Osteoblast (primary cell): ENCODE measurements at regions not wholly inside any gene's neighbourhood (a gene's known extent, or its start where the extent isn't known, plus 50 kb on each side); places are given as distances from the start of the nearest gene placed in this dataset.

Experiments
- DNase-seq: peaks from one replicate; pipeline ENCODE4 v3.0.0; 2011; ENCODE audit warnings: low spot score, mixed read lengths; ENCODE audit not compliant: insufficient read length; ENCODE audit errors: missing footprints
- H2AFZ ChIP-seq: 2 replicates; pipeline ENCODE4 v1.6.0; 2011; ENCODE audit warnings: mild to moderate bottlenecking, low read length
- H3K27ac ChIP-seq: 2 replicates; pipeline ENCODE4 v1.5.1; 2011; ENCODE audit warnings: mild to moderate bottlenecking, low read depth, low read length, moderate library complexity
- H3K27me3 ChIP-seq: 2 replicates; pipeline ENCODE4 v1.6.0; 2012; ENCODE audit warnings: mild to moderate bottlenecking, control low read depth, inconsistent platforms, low read length, moderate library complexity; ENCODE audit not compliant: insufficient read depth
- H3K36me3 ChIP-seq: 2 replicates; pipeline ENCODE4 v1.5.1; 2011; ENCODE audit warnings: mild to moderate bottlenecking, low read length, control low read depth, moderate library complexity; ENCODE audit not compliant: insufficient read depth
- H3K4me1 ChIP-seq: 2 replicates; pipeline ENCODE4 v1.5.1; 2011; ENCODE audit warnings: mild to moderate bottlenecking, low read length, control low read depth, moderate library complexity; ENCODE audit not compliant: insufficient read depth
- H3K4me2 ChIP-seq: 2 replicates; pipeline ENCODE4 v1.6.0; 2011; ENCODE audit warnings: mild to moderate bottlenecking, low read length; ENCODE audit not compliant: insufficient read depth
- H3K4me3 ChIP-seq: fragments of 200-600 bp; sonication (generic); 3 replicates; pipeline ENCODE4 v1.5.1; 2012; ENCODE audit warnings: mild to moderate bottlenecking, low read length, inconsistent platforms; ENCODE audit not compliant: insufficient read depth
- H3K79me2 ChIP-seq: 2 replicates; pipeline ENCODE4 v1.6.0; 2012; ENCODE audit warnings: mild to moderate bottlenecking, low read length, control low read depth, inconsistent platforms; ENCODE audit not compliant: insufficient read depth
- H3K9me3 ChIP-seq: 2 replicates; pipeline ENCODE4 v1.5.1; 2011; ENCODE audit warnings: low read depth, low read length, control low read depth
- H4K20me1 ChIP-seq: 2 replicates; pipeline ENCODE4 v1.6.0; 2012; ENCODE audit warnings: mild to moderate bottlenecking, low read length, control low read depth; ENCODE audit not compliant: insufficient read depth
- CTCF ChIP-seq: IDR thresholded peaks from 2 replicates; pipeline ENCODE4 v1.5.1; 2011; ENCODE audit warnings: mild to moderate bottlenecking, low read depth, low read length, moderate library complexity; ENCODE audit errors: extremely low read depth

GRCh38 chr3:80676261-80676660, 908.5 kb upstream of the ROBO1 start:
- TF ChIP-seq CTCF: no peak
- Histone ChIP-seq H3K4me2 (no peak overlapping the region), H4K20me1 (no peaks in the 10 kb centered on the region), H3K4me1 (no peaks in the 10 kb centered on the region), H3K36me3 (no peaks in the 10 kb centered on the region), H3K9me3 (no peaks in the 10 kb centered on the region), H3K27me3 (no peaks in the 10 kb centered on the region), H2AFZ (no peak overlapping the region), H3K4me3 (no peak overlapping the region), H3K79me2 (no peaks in the 10 kb centered on the region), H3K27ac (no peak overlapping the region)
- DNase-seq: no peak

GRCh38 chr3:80675790-80676189, 908.0 kb upstream of the ROBO1 start:
- no peaks in the 10 kb centered on the region for H3K4me1 ChIP-seq
- no peak for TF ChIP-seq CTCF
- H3K4me3 ChIP-seq: no peak overlapping the region
- no peaks in the 10 kb centered on the region for H3K27me3 ChIP-seq
- H4K20me1 ChIP-seq: no peaks in the 10 kb centered on the region
- H3K36me3 ChIP-seq: no peaks in the 10 kb centered on the region
- DNase-seq: no peak
- no peak overlapping the region for H2AFZ ChIP-seq
- H3K27ac ChIP-seq: no peak overlapping the region
- H3K79me2 ChIP-seq: no peaks in the 10 kb centered on the region
- no peaks in the 10 kb centered on the region for H3K9me3 ChIP-seq
- H3K4me2 ChIP-seq: no peak overlapping the region

GRCh38 chr3:80668600-80669294, 900.9 kb upstream of the ROBO1 start:
- Histone ChIP-seq H3K36me3 (no peaks in the 10 kb centered on the region), H2AFZ (no peak overlapping the region), H3K79me2 (no peaks in the 10 kb centered on the region), H3K27ac (no peak overlapping the region), H3K9me3 (peaks cover 5% of the 10 kb centered on the region), H3K27me3 (no peaks in the 10 kb centered on the region), H3K4me2 (no peak overlapping the region), H3K4me1 (no peaks in the 10 kb centered on the region), H3K4me3 (no peak overlapping the region), H4K20me1 (no peaks in the 10 kb centered on the region)
- TF ChIP-seq CTCF: no peak
- DNase-seq: no peak

GRCh38 chr3:80668100-80668499, 900.3 kb upstream of the ROBO1 start:
- Histone ChIP-seq H3K27ac (no peak overlapping the region), H3K4me1 (no peaks in the 10 kb centered on the region), H3K9me3 (peaks cover 5% of the 10 kb centered on the region), H3K4me3 (no peak overlapping the region), H3K79me2 (no peaks in the 10 kb centered on the region), H4K20me1 (no peaks in the 10 kb centered on the region), H2AFZ (no peak overlapping the region), H3K4me2 (no peak overlapping the region), H3K27me3 (no peaks in the 10 kb centered on the region), H3K36me3 (no peaks in the 10 kb centered on the region)
- no peak for DNase-seq
- TF ChIP-seq CTCF: no peak
